Left cardiac atrium (tissue), 4 donors: ENCODE measurements at regions not wholly inside any gene's neighbourhood (a gene's known extent, or its start where the extent isn't known, plus 50 kb on each side); places are given as distances from the start of the nearest gene placed in this dataset.

Source experiments
- ATAC-seq, 2 donors: fragments of 200-7000 bp; cut with Tn5 transposase; one replicate each; pipeline ENCODE4 v1.9.1; 2020; ENCODE audit warnings: mild to moderate bottlenecking in 2 of 2, moderate library complexity in 2 of 2
- DNase-seq: peaks from one replicate; pipeline ENCODE4 v3.0.0-alpha.2; 2020
- intact Hi-C, 2 donors: fragments of 100-400 bp; cut with DNase I; formaldehyde crosslinking; loops; one replicate each; pipeline versions ENCODE4 v1.14.1 to v1.15.1; 2022 to 2023
- donor health status: DM: no; HTN: yes; CAD: no.
- donor health status: DM: no; HTN: yes; CAD: no; lungs with severe emphysema.
- donor health status: DM: yes; HTN: yes; CAD: no.
- donor health status: Dilated cardiomyopathy.

- peak; percentile 68 for DNase-seq
- intact Hi-C loops, result no loop called here
- ATAC-seq, result peak; percentile 88 to 92
Measured at GRCh38 chr6:139597771-139598755, 223.6 kb upstream of the CITED2 start.

DNA sequence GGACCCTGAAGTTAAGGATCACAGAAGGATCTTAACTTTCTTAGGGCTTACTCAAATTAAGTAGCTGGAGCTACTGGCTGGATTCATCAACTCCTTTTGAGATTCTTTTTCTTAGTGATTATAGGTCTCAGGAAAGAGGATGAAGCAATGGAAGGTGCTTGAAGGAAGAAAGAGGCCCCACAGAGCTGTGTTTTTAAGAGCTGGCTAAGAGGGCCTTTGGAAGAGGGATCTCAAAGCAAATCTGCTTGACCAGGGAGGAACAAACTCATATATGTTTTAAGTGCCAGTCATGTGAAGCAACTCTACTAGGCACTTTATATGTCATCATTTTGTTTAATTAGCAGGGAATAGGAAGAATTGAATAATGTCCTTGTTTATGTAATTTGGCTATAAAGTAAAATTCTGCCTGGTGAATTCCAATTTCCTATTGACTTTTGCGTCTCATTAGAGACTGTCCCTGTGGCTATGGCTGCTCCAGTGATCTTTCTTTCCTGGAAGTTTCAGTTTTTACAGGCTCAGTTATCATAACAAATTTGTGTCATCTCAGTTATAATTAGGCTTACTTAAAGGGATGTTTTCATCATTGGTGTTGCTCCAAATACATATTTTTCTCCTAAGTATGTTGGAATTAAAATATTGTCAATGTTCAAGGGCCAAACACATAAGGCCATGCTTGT is 222.8 kb upstream of the CITED2 start:
- intact Hi-C loops, result no loop called here
- DNase-seq (no peak), ATAC-seq (peak; percentile 5 to 6)

GRCh38 chr6:139595183-139595582 is 220.7 kb upstream of the CITED2 start:
- intact Hi-C loops, result no loop called here
- ATAC-seq, result no peak
- DNase-seq, result no peak

- DNase-seq (no peak), ATAC-seq (no peak)
- intact Hi-C loops, result no loop called here
Measured at GRCh38 chr6:139594333-139594965, 220.0 kb upstream of the CITED2 start.

DNA sequence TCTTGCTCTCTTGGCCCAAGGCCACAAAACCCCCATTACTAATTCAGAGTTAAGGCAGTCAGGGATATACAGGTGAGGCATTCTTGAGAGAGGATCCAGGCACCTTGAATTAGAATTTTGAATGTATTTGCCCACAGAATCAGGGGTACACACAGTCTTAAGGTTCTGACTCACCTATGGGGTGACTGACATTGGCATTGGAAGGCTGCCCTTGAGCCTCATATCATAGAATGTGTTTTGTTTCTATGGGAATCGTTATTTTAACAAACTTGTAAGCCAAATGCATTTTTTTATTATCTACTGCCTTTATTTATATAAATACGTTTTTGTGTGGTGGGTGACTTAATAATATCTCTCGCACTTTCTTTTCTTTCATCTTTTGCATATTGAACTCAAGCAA is 218.6 kb upstream of the CITED2 start:
- ATAC-seq, result peak in 1 of 2 donors; percentile 30
- intact Hi-C loops, result no loop called here
- no peak for DNase-seq

DNA sequence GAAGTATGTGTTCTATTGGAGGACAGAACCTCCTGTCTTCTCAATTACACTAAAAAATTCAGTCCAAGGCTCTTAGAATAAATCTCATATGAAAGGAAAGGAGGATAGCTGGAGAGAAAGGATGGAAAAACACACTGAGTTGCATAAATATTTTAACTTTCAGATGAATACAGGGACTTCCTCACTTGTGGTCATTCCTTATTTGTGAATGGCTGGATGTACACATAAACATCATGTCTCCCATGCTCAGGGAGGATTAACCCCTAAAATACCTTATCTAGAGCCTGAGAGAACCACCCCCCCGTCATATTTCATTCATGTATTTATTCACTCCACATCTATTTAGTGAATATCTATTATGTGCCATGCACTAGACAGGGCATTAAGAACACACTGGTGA is 217.6 kb upstream of the CITED2 start:
- ATAC-seq, result no peak
- intact Hi-C loops, result no loop called here
- DNase-seq, result no peak

- DNase-seq, result no peak
- ATAC-seq, result peak in 1 of 2 donors; percentile 31
- intact Hi-C loops, result no loop called here
Measured at GRCh38 chr6:139591075-139591865, 216.8 kb upstream of the CITED2 start.

DNA sequence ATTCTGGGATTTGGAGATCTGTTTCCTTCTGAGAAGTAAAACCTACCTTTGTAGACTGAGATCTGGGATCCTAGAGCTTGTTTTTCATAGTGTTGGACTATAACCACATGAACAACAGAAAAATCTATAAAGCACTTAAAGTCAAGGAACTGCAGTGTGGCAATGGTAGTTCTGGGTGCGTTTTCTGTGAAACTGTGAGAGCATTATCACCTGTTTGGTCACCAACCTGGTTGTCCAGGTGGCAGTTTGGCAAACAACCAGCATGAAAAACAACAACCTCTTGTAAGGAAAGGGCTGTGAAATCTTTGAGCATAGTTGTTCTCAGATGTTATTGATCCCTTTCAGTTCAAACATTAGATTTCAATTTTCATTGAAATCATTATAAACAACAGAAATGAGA is 215.8 kb upstream of the CITED2 start:
- intact Hi-C loops, result no loop called here
- ATAC-seq (no peak), DNase-seq (no peak)

DNA sequence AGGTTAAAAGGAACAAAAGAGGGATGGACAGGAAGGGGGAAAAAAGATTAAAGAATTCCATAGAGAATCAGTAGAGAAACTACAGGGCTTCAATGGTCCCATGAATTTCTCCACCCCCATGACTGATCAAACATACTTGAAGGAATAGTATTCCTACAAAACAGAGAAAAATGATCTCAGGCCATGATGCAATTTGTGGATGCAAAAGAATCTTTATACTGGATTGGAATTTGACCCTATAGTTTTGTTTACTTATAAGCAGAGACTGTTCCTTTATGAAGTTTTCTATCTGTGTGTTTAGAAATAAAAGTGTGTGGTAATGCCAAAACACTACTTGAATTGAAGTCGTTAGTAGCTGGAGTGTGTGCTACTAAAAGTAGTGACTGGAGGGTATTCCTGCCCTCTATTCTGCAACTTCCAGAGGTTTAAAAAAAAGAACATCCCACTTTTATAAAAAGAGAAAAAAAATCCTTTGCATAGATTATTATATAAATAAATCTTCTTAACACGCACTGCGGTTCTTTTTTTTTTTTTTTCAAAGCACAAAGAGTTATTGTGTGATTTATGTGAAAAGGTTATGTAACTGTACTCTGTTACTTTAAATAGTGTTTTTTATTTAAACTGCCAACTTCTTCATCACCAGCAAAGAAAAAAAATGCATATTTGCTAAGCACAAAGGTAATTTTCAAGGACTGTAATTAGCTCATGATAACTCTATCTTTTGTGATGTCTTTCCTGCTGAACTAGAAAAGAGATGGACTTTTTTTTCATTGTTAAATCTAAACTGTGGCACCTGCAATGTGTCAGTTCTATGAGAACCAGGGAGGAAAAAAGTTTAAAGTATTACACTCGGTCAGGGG is 214.5 kb upstream of the CITED2 start:
- intact Hi-C loops, result no loop called here
- DNase-seq, result no peak
- ATAC-seq, result no peak

- no peak for DNase-seq
- ATAC-seq, result peak in 1 of 2 donors; percentile 58
- intact Hi-C loops, result no loop called here
Measured at GRCh38 chr6:139588076-139588639, 213.7 kb upstream of the CITED2 start.

DNA sequence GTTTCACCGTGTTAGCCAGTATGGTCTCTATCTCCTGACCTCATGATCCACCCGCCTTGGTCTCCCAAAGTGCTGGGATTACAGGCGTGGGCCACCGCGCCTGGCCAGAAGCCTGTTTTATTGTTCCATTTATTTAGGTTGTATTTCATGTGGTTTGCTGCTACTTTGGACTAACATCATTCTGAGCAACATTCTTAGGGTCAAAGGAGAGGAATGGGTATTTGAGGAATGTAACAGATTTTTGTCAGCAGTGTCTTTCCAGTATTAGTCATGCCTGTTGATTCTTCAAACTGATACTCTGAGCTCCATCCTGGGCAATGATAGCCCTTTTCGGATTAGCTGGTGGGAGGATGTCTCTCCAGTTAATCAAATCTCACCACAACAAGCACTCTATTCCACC is 213.0 kb upstream of the CITED2 start:
- DNase-seq (no peak), ATAC-seq (no peak)
- intact Hi-C loops, result no loop called here

DNA sequence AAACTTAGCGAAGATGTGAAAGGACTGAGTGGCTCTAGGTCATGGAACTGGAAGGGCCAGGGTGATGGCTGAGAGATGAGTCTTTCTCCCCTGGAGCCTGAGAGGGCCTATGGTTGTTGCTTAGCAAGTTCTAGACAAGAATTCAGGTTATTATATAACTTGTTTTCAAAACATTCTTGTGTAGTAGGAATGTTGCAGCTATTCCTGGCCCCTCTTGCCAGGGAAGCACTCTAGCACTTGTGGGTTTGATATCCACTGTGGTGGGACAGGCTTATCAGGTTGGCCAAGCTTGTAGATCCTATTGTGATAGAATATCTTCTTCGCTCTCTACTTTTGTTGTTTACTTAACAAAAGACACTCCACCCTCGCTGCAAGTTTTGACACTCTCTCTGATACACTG is 211.8 kb upstream of the CITED2 start:
- DNase-seq, result no peak
- ATAC-seq, result no peak
- intact Hi-C loops, result no loop called here

- intact Hi-C loops, result no loop called here
- no peak for ATAC-seq
- no peak for DNase-seq
Measured at GRCh38 chr6:139584599-139584998, 210.2 kb upstream of the CITED2 start.

- DNase-seq (no peak), ATAC-seq (no peak)
- intact Hi-C loops, result no loop called here
Measured at GRCh38 chr6:139583420-139583819, 209.0 kb upstream of the CITED2 start.

DNA sequence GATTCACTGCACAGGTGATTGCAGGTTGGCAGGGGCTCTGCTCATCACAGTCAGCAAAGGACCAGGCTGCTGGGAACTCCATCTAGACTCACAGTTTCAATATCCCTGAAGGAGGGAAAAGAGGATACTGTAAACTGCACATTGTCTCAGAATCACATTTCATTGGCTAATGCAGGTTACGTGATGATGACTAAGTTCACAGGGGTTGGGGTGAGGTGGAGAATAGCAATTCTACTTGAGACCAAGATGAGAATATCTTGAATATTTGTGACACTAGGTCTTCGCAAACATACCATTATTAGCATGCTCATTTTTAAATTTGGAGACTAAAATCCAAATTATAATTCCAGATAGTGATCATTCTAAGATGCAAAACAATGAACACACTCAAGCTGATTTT is 208.5 kb upstream of the CITED2 start:
- DNase-seq (no peak), ATAC-seq (no peak)
- intact Hi-C loops, result no loop called here

DNA sequence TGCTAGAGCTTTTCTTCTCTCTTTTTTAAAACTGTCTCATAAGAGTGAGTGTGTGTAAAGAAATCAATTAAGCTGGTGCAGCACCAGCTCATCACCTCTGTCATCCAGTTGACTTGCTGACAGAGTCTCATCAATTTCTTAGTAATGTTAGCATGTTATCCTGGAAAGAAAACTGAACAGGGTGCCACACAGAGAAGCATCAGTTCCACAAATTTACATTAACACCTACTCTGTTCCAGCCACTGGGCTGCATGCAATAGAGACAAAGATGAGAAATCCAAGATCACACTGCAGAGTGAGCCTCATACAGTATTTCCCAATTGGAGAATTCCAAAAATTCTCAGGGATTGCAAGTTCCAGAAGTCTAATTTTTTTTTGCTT is 207.0 kb upstream of the CITED2 start:
- DNase-seq, result no peak
- intact Hi-C loops, result no loop called here
- no peak for ATAC-seq

DNA sequence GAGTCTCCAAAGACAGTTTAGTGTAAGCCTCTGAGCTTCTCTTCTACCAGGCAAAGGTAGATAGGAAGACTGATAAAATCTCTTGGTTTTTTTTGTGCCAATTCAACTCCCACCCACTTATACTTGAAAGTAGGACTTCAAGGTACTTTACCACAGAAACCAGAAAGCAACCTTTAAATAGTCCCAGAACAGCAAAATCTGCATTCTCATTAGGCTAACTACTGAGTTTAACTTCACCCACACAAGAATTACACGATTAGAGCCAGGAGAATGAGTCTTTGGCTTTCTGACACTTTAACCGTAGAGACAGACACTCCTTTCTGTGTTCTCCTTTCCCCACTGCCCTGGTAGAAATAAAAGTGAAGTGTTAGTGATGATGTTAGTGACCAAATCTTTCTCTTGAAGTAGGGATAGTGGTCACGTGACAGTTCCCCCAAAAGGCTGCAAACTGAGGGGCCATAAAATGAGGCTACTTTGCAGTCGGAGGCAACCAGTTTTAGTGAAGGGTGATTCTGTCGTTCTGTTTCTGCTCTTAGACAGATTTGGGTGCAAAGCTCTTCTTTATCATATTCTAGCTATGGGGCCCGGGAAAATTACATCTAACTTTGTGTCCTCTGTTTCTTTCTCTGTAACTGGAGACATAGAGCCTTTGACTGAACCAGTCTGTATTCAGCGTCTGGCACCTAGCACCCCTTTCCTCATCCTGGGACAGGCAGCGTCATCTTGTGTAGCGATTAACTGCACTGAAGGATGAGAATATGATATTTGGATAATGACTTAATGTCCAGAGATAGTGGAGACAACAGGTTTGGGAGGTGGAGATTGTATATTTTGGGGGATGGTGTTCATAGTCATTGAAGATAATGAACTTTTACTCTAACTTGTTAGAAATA is 206.4 kb upstream of the CITED2 start:
- no peak for ATAC-seq
- DNase-seq, result no peak
- intact Hi-C loops, result no loop called here
